ENCODE measurements at regions not wholly inside any gene's neighbourhood (a gene's known extent, or its start where the extent isn't known, plus 50 kb on each side); places are given as distances from the start of the nearest gene placed in this dataset.

DNA sequence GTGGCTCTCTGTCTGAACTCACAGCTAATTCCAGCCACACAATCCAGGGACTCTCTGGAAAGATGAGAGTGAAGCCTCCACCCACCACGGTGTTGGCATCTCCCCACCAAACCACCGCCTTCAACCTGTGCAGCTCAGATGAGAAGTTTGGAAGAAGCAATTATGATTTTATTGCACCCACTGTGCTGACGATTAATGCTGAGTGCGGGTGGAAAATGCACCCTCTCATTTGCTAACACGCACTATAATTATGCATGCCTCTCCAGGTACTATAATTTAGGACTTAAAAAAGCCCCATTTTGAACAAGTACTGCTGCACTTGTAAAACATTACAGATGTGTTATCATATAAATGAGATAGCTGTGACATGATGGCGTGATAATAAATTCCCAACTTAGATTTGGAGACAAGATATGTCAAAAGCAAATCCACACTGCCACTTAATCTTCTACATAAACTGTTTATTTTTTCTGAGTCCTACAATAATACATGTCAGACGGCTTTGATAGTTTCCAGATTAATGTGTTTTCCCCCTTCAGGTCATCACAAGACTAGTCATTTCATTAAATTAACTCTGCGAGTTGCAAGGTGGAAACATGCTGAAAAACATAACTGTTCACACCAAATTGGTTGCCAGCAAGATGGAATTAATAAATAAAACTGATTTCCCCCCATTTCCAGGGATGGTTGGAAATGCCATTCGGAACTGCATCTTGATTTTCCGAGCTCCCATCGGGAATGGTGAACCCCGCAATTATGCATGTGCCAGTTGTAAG lies 466.5 kb upstream of the MAF start:
- DNase-seq, result no peak

DNA sequence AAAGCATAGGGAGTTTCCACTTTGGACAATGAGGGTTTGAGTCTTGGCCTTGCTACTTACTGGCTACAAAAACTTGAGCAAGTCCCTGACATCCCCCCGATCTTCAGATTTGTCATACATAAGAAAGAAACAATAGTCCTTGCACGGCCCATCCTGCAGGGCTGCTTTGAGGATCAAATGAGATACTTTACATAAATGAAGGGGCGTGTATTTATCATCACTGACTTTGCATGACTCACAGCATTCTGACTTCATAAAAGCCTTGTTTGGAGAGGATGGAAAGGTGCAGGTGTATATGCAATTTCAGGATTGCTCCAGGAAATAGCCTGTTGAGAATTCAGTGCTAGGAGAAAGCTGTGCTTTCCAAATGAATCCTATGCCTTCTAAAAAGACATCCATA lies 465.0 kb upstream of the MAF start:
- no peak for DNase-seq

DNA sequence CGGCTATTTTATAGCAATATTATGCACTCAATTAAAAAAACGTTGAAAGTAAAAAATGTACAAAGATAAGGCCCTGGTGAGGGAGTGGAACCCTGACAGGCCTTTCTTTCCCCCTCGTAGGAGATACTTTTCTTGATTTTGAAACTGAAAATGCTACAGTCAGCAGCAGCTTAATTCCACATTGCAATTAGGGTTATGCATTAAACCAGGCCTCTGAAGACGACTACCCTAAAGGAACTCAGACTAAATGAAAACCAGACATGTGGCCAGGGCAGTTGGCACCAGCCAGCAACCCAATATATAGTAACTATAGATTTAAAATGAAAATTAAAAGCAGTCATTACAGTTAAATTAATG lies 463.2 kb upstream of the MAF start:
- DNase-seq, result no peak

DNA sequence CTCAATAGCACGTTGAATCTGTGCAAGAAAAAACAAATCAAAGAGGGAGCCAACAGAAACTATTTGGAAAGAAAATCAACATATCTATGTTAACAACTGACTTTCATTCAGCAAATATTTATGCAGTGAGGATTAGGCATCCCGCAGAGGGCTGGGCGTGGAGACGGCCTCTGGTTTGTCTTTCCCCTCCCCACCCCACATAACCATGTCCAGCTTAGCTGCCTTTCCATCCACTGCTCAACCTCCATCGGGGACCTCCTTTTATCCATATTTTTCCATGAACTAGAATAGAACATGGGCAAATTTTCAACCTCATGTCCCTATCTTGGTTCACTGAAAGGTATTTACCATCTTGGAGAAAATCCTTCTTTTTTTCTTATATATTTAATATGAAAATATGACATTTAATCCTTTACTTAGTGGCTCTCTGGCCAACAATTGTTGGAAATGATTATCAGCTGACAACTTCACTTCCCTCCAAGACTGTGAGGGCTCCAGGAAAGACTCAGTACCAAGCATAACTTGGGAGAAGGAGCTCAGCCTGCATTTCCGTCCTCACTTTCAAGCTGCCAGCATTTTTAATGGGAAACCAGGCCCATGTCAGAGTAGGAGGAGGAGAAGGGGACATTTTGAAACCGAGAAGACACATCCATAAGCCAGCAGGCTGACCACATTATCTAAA lies 462.6 kb upstream of the MAF start:
- DNase-seq, result no peak

DNA sequence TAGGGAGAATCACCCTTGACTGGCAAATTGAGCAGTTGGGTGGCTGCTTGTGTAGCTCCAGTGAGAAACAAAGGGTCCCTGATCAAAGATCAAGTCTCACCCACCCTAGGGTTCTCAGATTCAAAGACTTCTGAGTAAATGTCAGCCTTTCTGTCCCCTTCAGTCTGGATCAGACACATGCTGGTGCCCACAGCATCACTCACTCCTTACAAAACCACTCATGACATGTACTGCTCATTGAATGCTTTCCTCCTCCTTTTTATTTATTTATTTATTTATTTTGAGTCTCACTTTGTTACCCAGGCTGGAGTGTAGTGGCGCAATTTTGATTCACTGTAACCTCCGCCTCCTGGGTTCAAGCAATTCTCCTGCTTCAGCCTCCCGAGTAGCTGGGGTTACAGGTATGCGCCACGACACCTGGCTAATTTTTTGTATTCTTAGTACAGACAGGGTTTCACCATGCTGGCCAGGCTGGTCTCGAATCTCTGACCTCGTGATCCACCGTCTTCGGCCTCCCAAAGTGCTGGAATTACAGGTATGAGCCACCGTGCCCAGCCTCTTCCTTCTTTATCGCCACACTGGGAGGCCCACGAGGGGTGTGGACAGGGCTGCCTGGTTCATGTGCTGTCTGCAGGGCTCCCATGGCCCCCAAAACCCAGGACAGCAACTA lies 462.0 kb upstream of the MAF start:
- DNase-seq, result no peak

DNA sequence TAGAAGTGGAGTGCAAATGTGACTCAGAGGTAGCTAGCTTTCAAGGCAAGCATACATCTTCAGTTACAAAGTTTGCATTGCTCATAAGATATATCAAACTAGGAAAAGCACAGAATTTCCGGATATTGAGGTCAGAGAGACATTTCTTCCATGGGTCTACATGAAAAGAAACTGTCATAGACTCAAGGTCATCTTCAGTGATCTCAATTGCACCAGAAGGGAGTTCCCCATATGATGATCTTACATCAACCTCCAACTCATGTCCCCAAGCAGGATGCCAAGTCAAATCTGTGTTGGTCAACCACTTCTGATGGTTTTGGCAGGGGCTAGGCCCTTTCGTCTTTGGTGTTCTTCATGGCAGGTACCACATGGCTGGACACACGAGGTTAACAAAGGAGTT lies 459.9 kb upstream of the MAF start:
- DNase-seq, result peak; percentile 3

DNA sequence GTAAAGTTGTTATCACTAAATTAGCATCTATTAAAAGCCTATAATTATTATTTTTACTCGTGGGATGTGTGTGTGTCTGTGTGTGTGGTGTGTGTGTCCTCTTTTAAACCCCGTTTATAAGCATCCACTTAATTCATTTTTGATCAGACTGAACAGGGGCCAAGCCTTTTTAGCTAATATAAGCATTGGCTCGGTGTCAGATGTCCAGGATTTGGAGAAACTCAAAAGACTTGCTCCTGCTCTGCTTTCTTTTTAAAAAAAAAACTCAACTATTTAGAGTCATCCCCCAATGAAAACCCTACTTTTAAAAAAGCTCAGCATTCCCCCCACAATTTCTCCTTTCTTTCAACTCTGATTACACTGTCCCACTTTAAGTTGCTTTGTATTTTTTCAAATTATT lies 459.3 kb upstream of the MAF start:
- DNase-seq, result no peak

DNA sequence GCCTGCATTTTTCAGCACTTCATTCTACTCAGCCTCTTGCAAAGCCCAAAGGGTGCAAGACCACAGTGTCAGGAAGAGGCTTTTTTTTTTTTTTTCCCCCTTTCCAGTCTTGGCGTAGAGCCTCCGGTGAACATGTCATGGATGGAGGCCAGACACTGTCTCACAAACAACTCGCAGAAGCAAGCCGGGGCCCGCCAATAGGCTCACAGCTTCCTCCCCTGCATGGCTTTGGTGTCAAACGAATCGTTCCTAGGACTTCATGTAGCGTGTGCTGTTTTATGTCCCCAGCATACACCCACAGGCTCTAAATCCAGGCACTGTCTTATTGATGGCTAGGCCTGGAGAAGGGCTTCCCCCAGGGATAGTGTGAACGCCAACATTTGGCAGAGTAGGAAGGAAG lies 457.7 kb upstream of the MAF start:
- no peak for DNase-seq

DNA sequence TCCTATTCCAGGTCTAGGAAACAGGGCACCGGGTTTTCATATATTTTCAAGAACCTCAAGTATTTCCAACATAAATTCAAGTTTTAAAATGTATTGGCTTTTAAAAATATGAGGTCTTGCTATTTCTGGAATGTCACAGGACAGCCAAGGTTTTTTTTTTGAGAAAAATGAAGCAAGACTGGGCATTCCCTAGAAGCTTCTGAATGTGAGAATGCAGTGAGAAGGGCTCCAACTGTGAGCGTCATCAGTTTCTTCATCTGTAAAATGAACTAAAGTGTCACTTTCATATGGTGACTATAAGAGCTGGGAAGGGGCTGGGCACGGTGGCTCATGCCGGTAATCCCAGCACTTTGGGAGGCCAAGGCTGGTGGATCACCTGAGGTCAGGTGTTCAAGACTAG lies 455.8 kb upstream of the MAF start:
- no peak for DNase-seq

DNA sequence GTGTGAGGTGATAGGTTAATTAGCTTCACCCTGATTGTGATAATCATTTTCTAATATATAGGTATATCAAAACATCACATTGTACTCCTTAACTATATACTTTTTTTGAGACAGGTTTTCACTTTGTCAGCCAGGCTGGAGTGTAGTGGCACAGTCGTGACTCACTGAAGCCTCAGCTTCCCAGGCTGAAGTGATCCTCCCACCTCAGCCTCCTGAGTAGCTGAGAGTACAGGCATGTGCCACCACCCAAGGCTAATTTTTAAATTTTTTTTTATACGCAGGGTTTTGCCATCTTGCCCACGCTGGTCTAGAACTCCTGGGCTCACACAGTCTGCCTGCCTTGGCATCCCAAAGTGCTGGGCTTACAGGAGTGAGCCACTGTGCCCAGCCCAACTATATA lies 455.3 kb upstream of the MAF start:
- no peak for DNase-seq

DNA sequence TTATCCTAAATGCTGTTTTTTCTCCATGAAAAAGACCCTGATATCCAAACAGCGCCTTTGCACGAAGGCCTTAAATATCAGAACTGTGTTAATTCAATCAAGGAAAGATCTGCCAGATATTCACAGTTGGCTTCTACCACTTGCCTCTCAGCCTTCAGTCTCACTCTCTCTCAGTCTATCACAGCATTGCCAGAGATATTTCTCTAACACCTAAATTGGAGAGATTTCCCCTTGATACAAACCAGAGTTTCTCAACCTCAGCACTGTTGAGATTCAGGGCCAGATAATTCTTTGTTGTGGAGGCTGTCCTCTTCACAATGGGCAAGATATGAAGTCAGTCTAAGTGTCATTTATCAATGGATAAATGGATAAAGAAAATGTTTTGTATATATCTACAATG lies 454.1 kb upstream of the MAF start:
- DNase-seq, result no peak

DNA sequence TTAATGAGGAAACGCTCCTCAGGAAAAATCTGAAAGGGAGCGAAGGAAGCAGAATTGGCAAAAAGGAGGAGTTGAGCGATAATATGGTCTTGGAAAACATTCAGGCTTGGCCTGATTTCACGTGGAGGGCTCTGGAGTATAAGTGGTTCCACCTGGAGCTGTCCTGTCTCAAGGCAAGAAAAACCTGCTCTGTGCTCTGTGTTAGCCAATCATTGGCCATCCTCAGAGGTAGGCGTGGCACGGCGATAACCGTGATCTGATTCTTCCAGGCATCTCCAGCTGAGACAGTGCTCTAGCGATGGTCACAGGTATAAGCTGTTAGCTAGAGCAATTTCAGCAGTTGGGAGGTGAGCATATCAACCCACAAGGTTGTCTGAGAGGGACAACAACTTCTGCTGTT lies 450.5 kb upstream of the MAF start:
- no peak for DNase-seq

DNA sequence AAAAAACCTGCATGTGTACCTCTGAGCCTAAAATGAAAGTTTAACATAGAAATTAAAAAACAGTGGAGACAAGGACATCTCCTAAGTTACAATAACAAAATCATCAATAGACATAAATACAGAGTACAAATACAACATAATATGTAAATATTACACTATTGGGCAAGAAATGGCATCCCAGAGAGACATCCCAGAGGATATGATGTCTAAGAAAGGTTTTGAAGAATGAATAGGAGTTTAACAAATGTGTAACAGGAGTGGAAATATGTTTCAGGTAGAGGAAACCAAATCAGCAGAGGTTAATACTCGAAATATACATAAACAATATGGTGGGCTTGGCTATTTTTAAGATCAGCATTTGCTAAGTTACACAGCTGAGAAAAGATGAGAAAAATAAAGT lies 447.7 kb upstream of the MAF start:
- DNase-seq, result no peak

DNA sequence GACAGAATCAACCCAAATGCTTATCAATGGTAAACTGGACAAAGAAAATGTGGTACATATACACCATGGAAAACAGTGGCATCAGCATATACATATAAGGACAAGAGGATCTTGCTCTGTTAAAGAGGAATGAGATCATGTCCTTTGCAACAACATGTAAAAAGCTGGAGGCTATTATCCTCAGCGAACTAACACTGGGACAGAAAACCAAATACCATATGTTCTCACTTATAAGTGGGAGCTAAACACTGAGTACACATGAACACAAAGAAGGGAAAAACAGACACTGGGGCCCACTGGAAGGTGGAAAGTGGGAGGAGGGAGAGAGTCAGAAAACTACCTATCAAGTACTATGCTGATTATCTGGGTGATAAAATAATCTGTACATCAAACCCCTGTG lies 447.3 kb upstream of the MAF start:
- DNase-seq, result no peak

DNA sequence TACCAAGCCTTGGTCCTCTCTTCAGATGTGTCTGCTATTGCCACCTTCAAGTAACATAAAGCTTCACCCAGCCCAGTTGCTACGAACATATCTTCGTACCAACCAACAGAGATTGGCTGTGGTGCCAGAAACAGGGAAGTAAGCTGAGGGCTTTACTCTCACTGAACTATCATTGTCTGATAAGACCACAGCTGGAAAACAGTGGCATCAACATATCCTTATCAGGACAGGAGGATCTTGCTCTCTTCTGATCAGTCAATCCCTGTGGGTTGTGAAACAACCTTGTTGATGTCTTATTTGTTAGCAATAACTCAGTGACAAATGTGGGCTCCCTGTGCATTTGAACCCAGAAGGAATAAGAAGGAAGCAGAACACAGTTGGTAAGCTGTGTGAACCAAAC lies 446.3 kb upstream of the MAF start:
- DNase-seq, result no peak

DNA sequence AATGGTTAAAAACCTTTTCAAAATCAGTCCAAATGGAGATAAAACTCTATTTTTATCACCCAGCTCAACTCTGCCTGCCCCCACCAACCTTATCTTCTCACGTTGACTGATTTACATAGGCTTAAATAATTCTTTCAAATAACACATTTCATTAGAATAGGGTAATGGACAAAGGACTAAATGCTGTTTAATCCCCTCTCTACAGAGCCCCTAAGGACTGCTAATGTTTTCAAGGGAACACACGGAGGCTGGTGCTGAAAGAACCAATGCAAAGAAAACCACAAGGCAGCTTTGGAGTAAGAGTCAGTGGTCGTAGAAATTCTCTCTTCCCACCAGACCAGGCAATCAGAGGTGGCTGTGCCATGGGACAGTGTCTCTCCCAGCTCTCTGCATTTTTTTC lies 445.7 kb upstream of the MAF start:
- DNase-seq, result no peak

DNA sequence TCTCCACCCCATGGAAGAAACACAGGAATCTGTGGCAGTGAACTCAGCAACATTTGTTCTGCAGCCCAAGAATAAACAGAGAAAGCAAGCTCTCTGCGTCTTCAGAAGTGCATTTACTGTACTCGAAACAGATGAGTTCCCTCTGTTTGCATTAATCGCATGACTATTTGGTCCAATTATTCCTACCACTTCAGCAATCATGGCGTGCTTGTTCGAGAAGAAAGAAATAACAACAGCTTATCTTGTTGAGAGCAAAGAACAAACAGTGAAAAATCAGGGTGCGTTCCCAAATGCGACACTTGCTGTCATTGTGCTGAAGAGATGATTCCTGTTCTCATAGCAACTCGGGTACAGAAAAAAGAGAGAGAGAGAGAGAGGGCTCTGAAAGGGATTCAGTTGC lies 445.3 kb upstream of the MAF start:
- no peak for DNase-seq

DNA sequence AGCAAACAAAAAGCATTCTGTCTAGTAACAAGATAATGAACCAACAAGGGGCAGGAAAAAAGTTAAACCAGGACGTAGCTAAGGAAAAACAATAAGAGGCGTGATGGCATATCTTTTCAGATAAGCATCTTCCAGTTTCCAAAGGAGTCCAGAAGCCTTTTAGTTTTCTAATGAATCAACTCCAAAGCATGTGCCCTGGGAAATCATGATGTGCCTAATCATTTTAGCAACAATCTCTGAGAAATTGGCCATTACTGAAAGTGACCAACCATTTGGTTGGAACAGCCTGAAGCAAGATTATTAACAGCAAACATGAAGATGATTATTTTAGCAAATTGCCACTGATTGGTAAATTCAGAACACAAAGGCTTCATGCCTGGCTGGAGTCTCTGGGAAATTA lies 440.9 kb upstream of the MAF start:
- no peak for DNase-seq

DNA sequence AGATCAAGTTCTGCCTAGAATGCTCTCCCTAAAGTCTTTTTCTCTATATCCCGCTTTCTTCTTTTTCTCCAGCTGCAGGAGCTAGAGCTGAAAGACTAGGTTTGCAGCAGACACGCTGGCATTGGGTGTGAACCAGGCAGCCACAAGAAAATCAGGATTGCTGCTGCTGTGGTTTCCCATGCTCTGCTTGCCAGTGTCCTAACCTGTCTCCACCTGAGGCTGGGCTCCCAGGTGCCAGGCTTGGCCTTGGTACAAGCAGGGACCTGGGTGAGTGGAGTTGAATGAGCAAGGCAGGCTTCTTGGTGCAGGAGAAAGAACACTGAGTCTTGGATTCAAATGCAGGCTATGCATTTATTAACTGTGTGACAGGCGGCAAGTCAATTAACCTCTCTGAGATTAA lies 440.3 kb upstream of the MAF start:
- no peak for DNase-seq

DNA sequence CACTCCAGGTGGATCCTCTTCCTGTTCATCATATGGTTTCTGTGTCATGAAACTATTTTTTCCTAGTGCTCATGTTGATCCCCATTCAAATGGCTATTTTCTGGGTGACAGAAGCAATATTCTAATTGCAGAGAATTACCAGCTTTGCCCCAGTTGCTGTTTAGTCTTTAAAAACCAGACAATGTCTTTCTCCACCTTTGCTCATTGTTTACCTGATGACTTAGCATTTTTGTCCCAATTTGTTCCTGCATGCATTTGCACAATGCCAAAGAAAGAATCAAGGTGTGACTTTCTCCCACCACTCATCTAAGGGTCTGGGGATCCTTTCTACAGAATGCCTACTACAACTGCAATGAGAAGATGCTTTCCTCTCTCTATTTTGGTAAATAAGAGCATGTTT lies 439.9 kb upstream of the MAF start:
- no peak for DNase-seq

DNA sequence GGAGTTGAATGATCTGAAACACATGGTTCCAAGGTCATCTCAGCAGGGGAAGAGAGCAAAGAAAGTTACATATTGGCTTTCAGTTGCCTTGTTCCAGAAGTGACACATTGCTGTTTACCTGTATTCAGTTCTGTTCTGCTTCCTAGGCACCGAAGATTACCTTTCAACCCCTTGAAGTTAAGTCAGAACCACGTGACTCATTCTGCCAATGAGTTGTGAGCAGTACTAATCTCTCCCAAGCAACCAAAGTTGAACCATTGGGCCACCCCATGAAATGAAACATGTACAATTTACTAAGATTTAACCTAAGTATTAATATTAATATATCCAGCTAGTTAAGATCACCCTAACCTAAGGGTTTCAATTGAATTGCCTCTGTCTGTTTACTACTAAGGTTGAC lies 439.2 kb upstream of the MAF start:
- DNase-seq, result no peak

DNA sequence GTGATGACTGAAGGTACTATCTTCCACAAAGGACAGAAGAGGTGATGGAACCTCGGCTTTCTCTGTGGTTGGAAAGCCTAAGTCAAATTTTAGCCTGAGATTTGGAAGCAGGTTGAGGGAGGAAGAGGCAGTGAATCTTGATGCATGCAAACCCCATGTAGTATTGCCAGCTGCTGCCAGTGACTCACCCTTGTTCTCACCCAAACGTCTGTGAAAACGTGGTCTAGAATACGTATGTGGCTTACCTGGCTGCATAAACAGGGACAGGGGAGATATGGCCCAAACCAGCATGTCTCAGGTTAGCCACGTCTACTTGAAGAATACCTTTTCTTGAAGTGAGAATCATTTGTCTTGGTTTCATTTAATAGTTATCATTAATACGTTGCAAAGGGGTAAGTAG lies 438.0 kb upstream of the MAF start:
- DNase-seq, result no peak

DNA sequence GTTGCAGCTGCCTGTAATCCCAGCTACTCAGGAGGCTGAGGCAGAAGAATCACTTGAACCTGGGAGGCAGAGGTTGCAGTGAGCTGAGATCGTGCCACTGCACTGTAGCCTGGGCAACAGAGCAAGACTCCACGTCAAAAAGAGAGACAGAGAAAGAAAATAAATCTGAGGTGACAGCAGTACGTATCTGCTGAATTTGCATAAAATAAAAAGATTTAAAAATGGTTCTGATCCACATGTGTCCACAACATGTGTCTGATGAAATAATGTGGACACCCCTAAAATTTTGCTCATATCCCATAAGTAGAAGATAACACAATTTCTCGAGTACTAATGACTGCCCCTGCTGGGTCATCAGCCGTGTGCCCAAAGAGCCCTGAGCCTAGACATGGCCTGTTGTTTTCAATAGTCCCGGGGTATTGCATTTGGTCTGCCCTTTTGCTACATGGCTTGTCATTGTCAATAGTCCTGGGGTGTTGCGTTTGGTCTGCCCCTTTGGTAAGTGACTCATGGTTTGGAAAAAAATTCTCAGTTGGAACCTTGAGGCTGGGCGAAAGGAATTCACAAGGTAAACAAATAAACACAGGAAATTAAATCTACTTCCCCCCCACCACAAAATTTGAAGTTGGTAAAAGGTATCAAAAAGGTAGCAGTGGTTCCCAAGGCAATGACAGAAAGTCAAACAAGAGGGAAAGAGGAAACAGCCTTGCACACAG lies 434.6 kb upstream of the MAF start:
- DNase-seq, result no peak

DNA sequence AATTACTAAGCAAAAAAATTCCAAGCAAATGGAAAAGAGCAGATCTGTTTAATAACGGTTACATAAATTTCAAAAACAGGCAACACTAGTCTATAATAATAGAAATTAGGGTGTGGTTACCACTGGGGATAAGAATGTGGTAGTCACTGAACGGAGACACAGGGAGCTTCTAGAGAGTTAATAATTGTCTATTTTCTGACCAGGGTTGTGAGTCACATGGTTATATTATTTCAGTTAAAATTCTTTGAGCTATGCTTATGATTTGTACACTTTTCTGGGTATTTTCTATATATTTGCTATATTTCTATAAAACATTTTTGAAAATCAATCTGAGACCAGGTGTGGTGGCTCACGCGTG lies 433.9 kb upstream of the MAF start:
- no peak for DNase-seq

Measured in inflammatory macrophage treated with lipopolysaccharide for 4 hours (primary cell).